ENCODE measurements at regions not wholly inside any gene's neighbourhood (a gene's known extent, or its start where the extent isn't known, plus 50 kb on each side); places are given as distances from the start of the nearest gene placed in this dataset.

- Histone ChIP-seq H3K27ac (ENCODE audit: low read depth, low read length) (no peak overlapping the region), H3K27me3 (ENCODE audit: insufficient read depth, low read length) (no peaks in the 10 kb centered on the region), H4K20me1 (ENCODE audit: insufficient read depth) (no peaks in the 10 kb centered on the region; the same call in 1 of the 2 replicates), H3K4me3 (replicated peaks in 1 of 2; ENCODE audit: low read depth in 1 of 2, low read length in 2 of 2) (no peak overlapping the region), H2AFZ (ENCODE audit: low read depth, low read length, poor library complexity, severe bottlenecking) (no peak overlapping the region), H3K9ac (ENCODE audit: low read length) (no peak overlapping the region), H3K9me3 (ENCODE audit: control insufficient read depth in 1 of 2, insufficient read depth in 1 of 2, low read depth in 1 of 2, low read length in 2 of 2) (no peaks in the 10 kb centered on the region), H3K4me2 (ENCODE audit: low read length) (no peak overlapping the region), H3K36me3 (ENCODE audit: control insufficient read depth in 1 of 2, insufficient read depth in 2 of 2, low read length in 2 of 2) (no peaks in the 10 kb centered on the region), H3K9me2 (ENCODE audit: insufficient read depth) (no peaks in the 10 kb centered on the region), H3K4me1 (ENCODE audit: control insufficient read depth in 1 of 2, insufficient read depth in 2 of 2, low read length in 2 of 2) (no peaks in the 10 kb centered on the region), H3K79me2 (ENCODE audit: insufficient read depth, low read length) (no peaks in the 10 kb centered on the region)
- DNase-seq (ENCODE audit: low read depth, low spot score) (no peak), ATAC-seq (no peak)
- no TSS peak for BruUV-seq (replicated peaks)
- CTCF ChIA-PET, result no interaction called here
- intact Hi-C loops (cut with micrococcal nuclease), result no loop called here
- no peak for TF ChIP-seq ELF1 (IDR thresholded peaks at IDR 0.05; ENCODE audit: borderline replicate concordance, low read depth)
- no peak for TF ChIP-seq CEBPB (IDR thresholded peaks at IDR 0.05; ENCODE audit: low read depth)
- no peak for TF ChIP-seq EZH2phosphoT487 (IDR thresholded peaks at IDR 0.05; ENCODE audit: borderline replicate concordance)
- TF ChIP-seq POLR2AphosphoS5 (IDR thresholded peaks at IDR 0.05; ENCODE audit: low read depth, low read length), result no peak
- no peak for TF ChIP-seq CTCF (IDR thresholded peaks at IDR 0.05 in 2 of 3, conservative IDR thresholded peaks at IDR 0.05 in 1 of 3; ENCODE audit: borderline replicate concordance in 1 of 3, insufficient read depth in 1 of 3, low read depth in 2 of 3, low read length in 2 of 3)
- no peak for TF ChIP-seq FOSL1 (IDR thresholded peaks at IDR 0.05; ENCODE audit: low read depth)
- TF ChIP-seq POLR2A (IDR thresholded peaks at IDR 0.05; ENCODE audit: borderline replicate concordance, extremely low read depth, insufficient read depth, insufficient read length), result no peak
- no peak for TF ChIP-seq SP1 (IDR thresholded peaks at IDR 0.05; ENCODE audit: low read depth)
- TF ChIP-seq SRF (IDR thresholded peaks at IDR 0.05; ENCODE audit: low read depth), result no peak
- TF ChIP-seq YY1 (IDR thresholded peaks at IDR 0.05; ENCODE audit: extremely low read depth, insufficient replicate concordance, low read depth, low read length), result no peak
- TF ChIP-seq ATF3 (IDR thresholded peaks at IDR 0.05), result no peak
- no peak for TF ChIP-seq SIN3A (IDR thresholded peaks at IDR 0.05; ENCODE audit: low read depth)
- no peak for TF ChIP-seq EZH2 (IDR thresholded peaks at IDR 0.05)
- no peak for TF ChIP-seq ZNF274 (IDR thresholded peaks at IDR 0.05; ENCODE audit: low read depth, low read length)
- TF ChIP-seq JUND (IDR thresholded peaks at IDR 0.05), result no peak
- TF ChIP-seq RAD21 (IDR thresholded peaks at IDR 0.05; ENCODE audit: low read depth), result no peak
- no peak for TF ChIP-seq REST (IDR thresholded peaks at IDR 0.05; ENCODE audit: low read depth)
- POLR2A ChIA-PET, result no interaction called here
- RAD21 ChIA-PET (ENCODE audit: low non-redundant PET in 1 of 2, low total read pairs in 2 of 2, uncharacterized antibody in 2 of 2, unreplicated experiment in 2 of 2), result no interaction called here
Observed at GRCh38 chr4:136725286-136726081, 806.8 kb downstream of the PCDH18 start.

All from HCT116 (cell line).